K562 (cell line): ENCODE measurements at regions not wholly inside any gene's neighbourhood (a gene's known extent, or its start where the extent isn't known, plus 50 kb on each side); places are given as distances from the start of the nearest gene placed in this dataset.

ENCODE experiments used
- ATAC-seq: fragments of 200-7000 bp; cut with Tn5 transposase; 3 replicates; pipeline ENCODE4 v1.9.1; 2020; ENCODE audit warnings: moderate library complexity
- BruUV-seq: library from RNA; stranded (reverse); fragments of 400-500 nt; replicated peaks from 2 replicates; lab custom pipeline; 2021; lab: Mats Ljungman, UMichigan
- CTCF ChIA-PET: fragments of 300-600 bp; formaldehyde crosslinking; extraction: SDS; loops from one replicate; lab custom pipeline; 2021; ENCODE audit warnings: low intra/inter-chr PET ratio; lab: Yijun Ruan, JAX
- POLR2A ChIA-PET: fragments of 300-600, 350-650 bp; sonication (Branson Sonifier 250); formaldehyde crosslinking; extraction: SDS; loops from one replicate; lab custom pipeline; 2021; ENCODE audit warnings: antibody characterized with exemption, inconsistent platforms; lab: Yijun Ruan, JAX
- DNase-seq, 4 experiments: peaks; one replicate each; pipeline versions ENCODE4 v3.0.0 to v3.0.0-alpha.2; 2011 to 2018; ENCODE audit warnings: low spot score in 3 of 4, mixed read lengths in 3 of 4; ENCODE audit errors: extremely low read depth in 1 of 4
- FAIRE-seq: peaks from 2 replicates; lab custom pipeline; 2011; peaks lifted over from hg19 to GRCh38; lab: Jason Lieb, UNC
- H2AFZ ChIP-seq: 2 replicates; pipeline ENCODE4 v1.6.0; 2011; ENCODE audit warnings: low read depth, low read length, control low read depth, inconsistent platforms
- H3K27ac ChIP-seq: fragments of 200-600 bp; 3 replicates; pipeline ENCODE4 v1.8.0; 2011; ENCODE audit warnings: low read depth, mild to moderate bottlenecking, control low read depth, inconsistent platforms, low read length, moderate library complexity, mixed read lengths; ENCODE audit errors: extremely low read depth
- H3K27me3 ChIP-seq, 2 experiments: fragments of 300-600 bp in 1 of 2; 2 replicates in 1 of 2; 3 replicates in 1 of 2; pipeline versions ENCODE4 v1.6.0 to v1.8.0; 2011; ENCODE audit warnings: inconsistent platforms in 2 of 2, low read length in 2 of 2, mild to moderate bottlenecking in 1 of 2, mixed read lengths in 1 of 2, moderate library complexity in 1 of 2; ENCODE audit not compliant: control insufficient read depth in 2 of 2, insufficient read depth in 2 of 2
- H3K36me3 ChIP-seq: fragments of 300-600 bp; 3 replicates; pipeline ENCODE4 v1.8.0; 2011; ENCODE audit warnings: mild to moderate bottlenecking, low read length, inconsistent platforms; ENCODE audit not compliant: control insufficient read depth, insufficient read depth
- H3K4me1 ChIP-seq, 2 experiments: fragments of 200-600 bp in 1 of 2; replicated peaks in 1 of 2; 2 replicates in 1 of 2; 3 replicates in 1 of 2; pipeline versions ENCODE4 v1.5.1 to v1.8.0; 2011; ENCODE audit warnings: inconsistent platforms in 2 of 2, low read length in 2 of 2, mild to moderate bottlenecking in 1 of 2, mixed read lengths in 1 of 2, moderate library complexity in 1 of 2; ENCODE audit not compliant: control insufficient read depth in 2 of 2, insufficient read depth in 2 of 2
- H3K4me2 ChIP-seq: 2 replicates; pipeline ENCODE4 v1.6.1; 2011; ENCODE audit warnings: low read length, control low read depth, inconsistent platforms, mixed read lengths; ENCODE audit not compliant: insufficient read depth
- H3K4me3 ChIP-seq: fragments of 200-600 bp; sonication (generic), shearing (Covaris generic); 2 replicates; pipeline ENCODE4 v1.5.1; 2016; ENCODE audit warnings: control low read depth, inconsistent platforms
- H3K79me2 ChIP-seq: fragments of 200-600 bp; 3 replicates; pipeline ENCODE4 v1.8.0; 2011; ENCODE audit warnings: low read length, inconsistent platforms; ENCODE audit not compliant: control insufficient read depth, insufficient read depth
- H3K9ac ChIP-seq, 2 experiments: 2 replicates each; pipeline versions ENCODE4 v1.6.0 to v1.6.1; 2011; ENCODE audit warnings: low read depth in 2 of 2, low read length in 2 of 2, control low read depth in 1 of 2, inconsistent platforms in 1 of 2, mild to moderate bottlenecking in 1 of 2, mixed read lengths in 1 of 2; ENCODE audit not compliant: insufficient read depth in 1 of 2
- H3K9me1 ChIP-seq: one replicate; pipeline ENCODE4 v1.6.0; 2011; ENCODE audit warnings: inconsistent platforms, mild to moderate bottlenecking, low read length, moderate library complexity; ENCODE audit not compliant: control insufficient read depth, insufficient read depth
- H3K9me3 ChIP-seq: replicated peaks from 2 replicates; pipeline ENCODE4 v1.5.1; 2011; ENCODE audit warnings: low read depth, low read length, inconsistent platforms; ENCODE audit not compliant: control insufficient read depth, insufficient read depth
- H4K20me1 ChIP-seq: replicated peaks from 2 replicates; pipeline ENCODE4 v1.6.1; 2011; ENCODE audit warnings: low read length, inconsistent platforms, mixed read lengths; ENCODE audit not compliant: control insufficient read depth, insufficient read depth
- ARID3A ChIP-seq: IDR thresholded peaks from 2 replicates; pipeline ENCODE4 v1.6.1; 2012; ENCODE audit warnings: low read depth, low read length, improper control_type of control experiment, borderline replicate concordance
- KDM1A ChIP-seq, 2 experiments: fragments of 450-650 bp; IDR thresholded peaks; 2 replicates each; pipeline ENCODE4 v1.6.1; 2016; ENCODE audit warnings: mild to moderate bottlenecking in 2 of 2
- MAFG ChIP-seq: fragments of 450-650 bp; conservative IDR thresholded peaks from 2 replicates; pipeline ENCODE4 v1.6.1; 2016; ENCODE audit warnings: missing genetic modification characterization, missing compliant biosample characterization
- TCFL5 ChIP-seq: fragments of 250-450 bp; sonication (Bioruptor Pico); conservative IDR thresholded peaks from 2 replicates; pipeline ENCODE4 v1.6.1; 2021; ENCODE audit warnings: mild to moderate bottlenecking, moderate library complexity, matching md5 sums
- TEAD1 ChIP-seq, 2 experiments: fragments of 450-650 bp in 1 of 2; sonication (generic) in 1 of 2; formaldehyde crosslinking; IDR thresholded peaks; 2 replicates each; pipeline versions ENCODE4 v1.4.0 to v1.8.0; 2020 to 2022; ENCODE audit warnings: mild to moderate bottlenecking in 2 of 2, missing genetic modification reagents in 1 of 2
- ZNF175 ChIP-seq: fragments of 200-800 bp; sonication (Bioruptor generic); IDR thresholded peaks from 2 replicates; pipeline ENCODE4 v1.6.1; 2016; ENCODE audit warnings: low read depth, mild to moderate bottlenecking, missing genetic modification characterization, missing compliant biosample characterization
- ZNF76 ChIP-seq: fragments of 250-450 bp; sonication (Bioruptor Pico); IDR thresholded peaks from 2 replicates; pipeline ENCODE4 v1.4.0; 2020; ENCODE audit warnings: mild to moderate bottlenecking, moderate library complexity, borderline replicate concordance
- WGBS: fragments of 100-300 bp; shearing (Covaris generic); methylation state at CpG from one replicate; pipeline ENCODE4 v1.1.6; 2016; ENCODE audit warnings: low coverage, mixed read lengths; ENCODE audit not compliant: insufficient coverage; ENCODE audit errors: missing lambda C conversion rate; 5-methylcytosine and 5-hydroxymethylcytosine counted together
- in situ Hi-C: fragments of 300-500 bp; cut with MboI; formaldehyde crosslinking; loops from 4 replicates; pipeline ENCODE4 v1.15.0; 2018; ENCODE audit warnings: inconsistent platforms, mixed read lengths
- intact Hi-C: fragments of 100-400 bp; cut with micrococcal nuclease; formaldehyde crosslinking; loops from 2 replicates; pipeline ENCODE4 v1.14.2; 2022
- TF ChIP-seq, protein P1 (sequence below): fragments of 450-650 bp; IDR thresholded peaks from 2 replicates; pipeline ENCODE4 v1.6.1; 2017; ENCODE audit warnings: antibody characterized with exemption

DNA sequence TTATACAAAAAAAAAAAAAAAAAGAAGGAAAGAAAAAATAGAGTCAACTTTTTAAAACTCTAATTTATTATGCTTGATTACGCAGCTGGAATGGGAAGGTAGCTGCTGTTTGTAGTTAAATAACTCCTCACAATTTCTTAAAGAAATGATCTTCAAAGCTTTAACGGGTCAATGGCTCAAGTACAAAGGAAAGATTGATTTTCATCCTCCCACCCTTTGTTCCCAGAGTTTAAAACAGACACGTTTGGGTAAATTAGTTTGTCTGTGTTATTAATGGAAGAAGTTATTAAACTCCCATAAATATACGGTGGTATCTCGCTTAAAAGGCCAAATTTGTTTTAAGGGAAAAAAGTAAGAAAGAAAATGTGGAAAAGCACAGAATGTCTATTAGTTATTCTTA, 179.3 kb downstream of the EMX2 start:
- Histone ChIP-seq H3K4me3 (no peak overlapping the region), H3K27ac (no peak overlapping the region), H4K20me1 (no peaks in the 10 kb centered on the region), H3K4me1 (no peaks in the 10 kb centered on the region), H3K9me3 (no peaks in the 10 kb centered on the region), H3K36me3 (no peaks in the 10 kb centered on the region), H3K79me2 (no peaks in the 10 kb centered on the region), H3K4me2 (no peak overlapping the region), H2AFZ (no peak overlapping the region), H3K9ac (no peak overlapping the region), H3K27me3 (no peaks in the 10 kb centered on the region), H3K9me1 (no peaks in the 10 kb centered on the region)
- DNase-seq (no peak), FAIRE-seq (no peak), ATAC-seq (no peak)
- no TSS peak for BruUV-seq
- intact Hi-C loops (no loop called here), in situ Hi-C loops (no loop called here)
- no peak for TF ChIP-seq ARID3A
- TF ChIP-seq TEAD1 (CRISPR knock-in tag; IDR thresholded peaks at IDR 0.05) = no peak
- no peak for TF ChIP-seq MAFG (tag)
- TF ChIP-seq, protein P1, sequence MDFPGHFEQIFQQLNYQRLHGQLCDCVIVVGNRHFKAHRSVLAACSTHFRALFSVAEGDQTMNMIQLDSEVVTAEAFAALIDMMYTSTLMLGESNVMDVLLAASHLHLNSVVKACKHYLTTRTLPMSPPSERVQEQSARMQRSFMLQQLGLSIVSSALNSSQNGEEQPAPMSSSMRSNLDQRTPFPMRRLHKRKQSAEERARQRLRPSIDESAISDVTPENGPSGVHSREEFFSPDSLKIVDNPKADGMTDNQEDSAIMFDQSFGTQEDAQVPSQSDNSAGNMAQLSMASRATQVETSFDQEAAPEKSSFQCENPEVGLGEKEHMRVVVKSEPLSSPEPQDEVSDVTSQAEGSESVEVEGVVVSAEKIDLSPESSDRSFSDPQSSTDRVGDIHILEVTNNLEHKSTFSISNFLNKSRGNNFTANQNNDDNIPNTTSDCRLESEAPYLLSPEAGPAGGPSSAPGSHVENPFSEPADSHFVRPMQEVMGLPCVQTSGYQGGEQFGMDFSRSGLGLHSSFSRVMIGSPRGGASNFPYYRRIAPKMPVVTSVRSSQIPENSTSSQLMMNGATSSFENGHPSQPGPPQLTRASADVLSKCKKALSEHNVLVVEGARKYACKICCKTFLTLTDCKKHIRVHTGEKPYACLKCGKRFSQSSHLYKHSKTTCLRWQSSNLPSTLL = no peak
- no peak for TF ChIP-seq ZNF175
- TF ChIP-seq KDM1A (IDR thresholded peaks at IDR 0.05) = no peak
- TF ChIP-seq ZNF76 (CRISPR knock-in tag) = no peak
- TF ChIP-seq TCFL5 = no peak
- CTCF ChIA-PET = no interaction called here
- WGBS = 0% methylated on average over 5 of the region's 5 CpGs
- POLR2A ChIA-PET = no interaction called here
